NCI-H526 treated with DMSO at 0.1 percent for 48 hours (cell line): ENCODE measurements at regions not wholly inside any gene's neighbourhood (a gene's known extent, or its start where the extent isn't known, plus 50 kb on each side); places are given as distances from the start of the nearest gene placed in this dataset.

Experiments
- DNase-seq: peaks from one replicate; lab custom pipeline; 2025; lab: John Stamatoyannopoulos, UW

DNA sequence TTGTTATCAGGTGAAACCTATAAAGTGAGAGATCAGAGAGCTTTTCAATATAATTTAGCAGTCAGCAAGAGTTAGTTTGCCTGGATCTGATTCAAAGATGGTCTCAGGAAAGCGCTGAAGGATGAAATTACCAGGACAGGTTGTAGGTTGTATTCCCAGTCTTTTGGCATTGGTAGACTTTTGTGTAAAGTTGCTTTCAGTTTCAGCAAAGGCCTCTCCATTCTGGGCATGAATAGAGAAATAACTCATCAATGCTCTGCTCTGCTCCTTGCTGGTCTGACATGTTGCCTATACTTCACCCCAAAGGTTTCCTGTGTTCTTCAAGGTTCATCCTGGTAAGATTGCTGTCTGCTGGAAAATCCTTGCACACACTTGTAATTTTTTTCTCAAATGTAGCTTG is 714.8 kb downstream of the EPM2A start:
- DNase-seq, result no peak

- DNase-seq, result no peak
Measured at GRCh38 chr6:145022199-145022796, 713.0 kb downstream of the EPM2A start.

GRCh38 chr6:145023116-145023726 is 712.1 kb downstream of the EPM2A start:
- DNase-seq, result no peak

DNA sequence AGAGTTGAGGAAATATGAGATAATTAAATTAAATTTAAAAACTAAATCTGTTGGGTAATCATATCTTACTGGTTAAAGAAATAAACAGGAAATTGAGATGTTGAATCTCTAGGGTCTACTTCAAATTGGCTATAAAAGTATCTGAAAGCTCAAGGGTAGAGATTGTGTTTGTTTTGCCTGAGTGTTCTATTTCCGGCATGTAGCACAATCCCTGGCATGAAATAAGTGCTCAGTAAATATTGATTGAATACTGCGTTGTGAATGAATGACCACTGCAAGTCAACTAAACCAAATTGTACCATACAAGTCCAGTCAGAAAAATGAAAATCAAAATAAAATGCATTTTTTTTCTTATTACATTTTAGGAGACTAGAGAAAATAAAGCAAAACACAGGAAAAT is 709.8 kb downstream of the EPM2A start:
- DNase-seq, result no peak

DNA sequence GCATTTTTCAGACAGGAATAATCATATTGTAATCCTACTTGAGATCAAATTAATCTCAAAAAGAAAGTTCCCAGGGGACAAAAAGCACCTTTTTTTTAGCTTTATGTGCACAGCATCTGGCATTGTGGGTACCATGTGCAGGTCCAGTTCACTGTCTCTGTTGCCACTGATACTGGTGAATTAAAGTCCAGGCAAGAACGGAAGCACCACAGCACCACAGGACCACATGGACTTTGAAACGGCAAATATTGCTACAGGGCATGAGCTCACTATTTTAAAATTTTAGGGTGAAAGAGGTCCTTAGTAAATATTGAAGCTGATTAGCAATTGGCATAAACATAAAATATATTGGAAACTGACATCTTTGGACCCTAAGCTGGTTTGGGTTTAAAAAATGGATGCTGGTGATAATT is 709.0 kb downstream of the EPM2A start:
- no peak for DNase-seq

DNA sequence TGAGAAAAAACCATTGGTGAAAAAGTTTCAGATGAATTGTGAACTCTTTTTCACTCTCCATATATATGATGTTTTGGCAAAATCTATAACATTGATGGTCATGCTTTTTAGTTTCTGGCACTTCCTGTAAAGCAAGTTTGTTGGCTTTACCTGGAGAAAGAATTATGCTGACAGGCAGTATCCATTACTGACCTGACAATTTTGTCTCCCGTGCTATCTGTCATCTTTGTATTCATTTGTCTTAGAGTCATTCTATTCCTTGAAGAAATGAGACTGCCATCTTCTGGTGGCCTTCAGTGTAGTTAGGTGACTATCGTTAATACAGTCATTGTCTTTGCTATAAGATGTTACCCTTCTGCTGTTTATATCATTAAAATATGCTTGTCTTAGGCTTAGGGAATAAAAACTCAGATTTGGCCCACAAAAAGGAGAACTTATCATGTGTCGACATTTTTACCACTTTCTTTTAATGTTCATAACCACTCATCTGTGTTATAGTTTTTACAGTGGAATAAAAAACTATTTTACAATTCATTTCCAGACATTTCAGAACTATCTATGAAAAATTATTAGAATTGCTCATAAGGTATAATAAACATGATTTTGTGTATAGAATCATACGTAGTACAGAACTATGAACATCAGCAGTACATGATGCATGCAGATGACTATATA is 707.0 kb downstream of the EPM2A start:
- peak; percentile 17 for DNase-seq

GRCh38 chr6:145031001-145031400 is 704.3 kb downstream of the EPM2A start:
- DNase-seq, result no peak

GRCh38 chr6:145031962-145032361 is 703.4 kb downstream of the EPM2A start:
- DNase-seq, result no peak

- no peak for DNase-seq
Measured at GRCh38 chr6:145032562-145033145, 702.7 kb downstream of the EPM2A start.

GRCh38 chr6:145034664-145035063 is 700.7 kb downstream of the EPM2A start:
- no peak for DNase-seq

DNA sequence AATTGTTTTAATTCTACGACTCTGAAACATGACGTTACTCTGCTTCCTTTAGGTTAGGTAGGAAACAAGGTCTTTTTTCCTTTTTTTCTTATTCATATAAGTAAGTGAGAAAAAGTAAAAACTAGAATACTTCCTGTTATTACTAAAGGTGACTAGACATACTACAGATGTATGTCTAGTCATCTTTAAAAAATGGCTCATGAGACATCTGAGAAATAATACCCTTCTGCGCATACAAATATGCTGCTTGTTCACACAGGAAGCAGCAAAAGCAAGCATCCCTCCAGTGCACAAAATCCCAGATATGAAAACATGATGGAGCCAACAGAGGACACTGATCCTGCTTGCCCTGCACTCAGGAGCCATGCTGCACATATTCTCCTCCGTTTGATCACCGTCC is 699.1 kb downstream of the EPM2A start:
- no peak for DNase-seq

- no peak for DNase-seq
Measured at GRCh38 chr6:145036848-145037567, 698.3 kb downstream of the EPM2A start.

DNA sequence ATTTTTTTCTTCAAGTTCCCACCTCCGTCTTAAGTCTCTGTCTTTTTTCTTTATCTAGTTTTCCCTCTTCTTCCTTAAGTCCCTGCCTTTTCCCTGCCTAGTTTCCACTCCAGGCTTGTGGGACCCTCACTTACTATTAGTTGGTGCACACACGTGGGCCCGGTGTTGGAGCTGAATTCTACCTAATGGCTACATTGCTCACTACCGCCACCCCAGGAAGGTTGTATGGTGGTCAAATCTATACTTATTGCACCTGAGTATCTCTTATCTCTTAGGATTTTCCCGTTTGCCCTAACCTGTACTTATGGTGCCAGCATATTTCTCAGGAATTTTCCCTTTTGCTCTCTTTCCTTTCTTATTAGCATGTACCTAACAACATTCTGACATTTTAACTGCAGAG is 692.8 kb downstream of the EPM2A start:
- no peak for DNase-seq

DNA sequence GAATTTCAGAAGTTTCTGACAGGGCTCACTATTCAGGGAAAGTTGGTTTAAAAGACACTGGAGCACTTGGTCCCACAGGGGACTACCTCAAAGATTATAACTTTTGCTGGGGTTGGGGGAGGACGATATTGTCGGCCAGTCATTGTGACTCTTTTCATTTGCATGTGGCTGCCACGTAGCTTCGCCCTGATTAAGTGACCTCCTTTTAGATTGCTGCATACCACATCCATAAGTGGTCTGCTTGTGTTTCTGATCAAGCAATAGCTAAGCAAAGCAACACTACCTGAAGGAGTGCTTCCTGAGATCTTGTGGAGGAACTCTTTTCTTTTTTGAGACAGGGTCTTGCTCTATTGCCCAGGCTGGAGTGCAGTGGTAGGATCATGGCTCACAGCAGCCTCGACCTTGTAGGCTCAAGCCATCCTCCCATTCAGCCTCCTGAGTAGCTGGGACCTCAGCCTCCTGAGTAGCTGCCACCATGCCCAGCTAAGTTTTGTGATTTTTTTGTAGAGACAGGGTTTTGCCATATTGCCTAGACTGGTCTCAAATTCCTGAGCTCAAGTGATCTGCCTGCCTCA is 691.3 kb downstream of the EPM2A start:
- DNase-seq, result no peak

- DNase-seq, result no peak
Measured at GRCh38 chr6:145044641-145045246, 690.6 kb downstream of the EPM2A start.

DNA sequence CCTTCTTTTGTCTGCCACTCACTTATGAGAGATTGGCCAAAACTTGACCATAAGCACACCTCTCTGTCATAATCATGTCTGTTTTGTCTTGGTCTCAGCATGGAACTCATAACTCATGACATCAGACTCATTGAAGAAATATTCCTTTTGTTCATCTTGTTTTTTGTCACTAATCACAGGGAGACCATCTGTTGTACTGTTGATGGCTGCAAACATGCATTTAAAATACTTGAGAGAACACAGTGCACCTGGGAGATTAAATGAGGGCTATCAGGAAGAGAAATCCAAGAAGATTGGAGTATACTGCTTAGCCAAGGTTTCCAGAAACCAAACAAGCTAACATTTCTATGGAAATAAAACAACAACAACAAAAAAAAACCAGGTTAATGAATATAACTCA is 689.7 kb downstream of the EPM2A start:
- no peak for DNase-seq

DNA sequence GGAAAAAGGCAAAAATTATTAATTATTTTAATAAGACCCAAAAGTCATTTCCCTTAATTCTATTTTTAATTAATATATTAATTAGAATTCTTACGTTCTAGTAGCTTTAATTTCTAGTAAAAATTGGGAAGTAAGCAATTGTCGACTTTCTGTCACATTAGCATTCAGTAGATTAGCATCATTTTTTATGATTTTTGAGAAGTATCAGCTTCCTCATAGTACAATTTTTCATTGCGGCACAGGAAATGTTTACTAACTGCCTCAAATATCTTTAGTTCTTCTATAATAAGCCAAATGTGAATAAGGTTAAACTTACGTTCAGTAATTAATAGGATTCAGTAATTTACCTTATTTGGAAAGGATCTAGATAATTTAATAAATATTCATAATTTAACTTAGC is 687.4 kb downstream of the EPM2A start:
- DNase-seq, result no peak

- DNase-seq, result no peak
Measured at GRCh38 chr6:145051661-145052060, 683.7 kb downstream of the EPM2A start.

GRCh38 chr6:145055567-145055966 is 679.8 kb downstream of the EPM2A start:
- no peak for DNase-seq

DNA sequence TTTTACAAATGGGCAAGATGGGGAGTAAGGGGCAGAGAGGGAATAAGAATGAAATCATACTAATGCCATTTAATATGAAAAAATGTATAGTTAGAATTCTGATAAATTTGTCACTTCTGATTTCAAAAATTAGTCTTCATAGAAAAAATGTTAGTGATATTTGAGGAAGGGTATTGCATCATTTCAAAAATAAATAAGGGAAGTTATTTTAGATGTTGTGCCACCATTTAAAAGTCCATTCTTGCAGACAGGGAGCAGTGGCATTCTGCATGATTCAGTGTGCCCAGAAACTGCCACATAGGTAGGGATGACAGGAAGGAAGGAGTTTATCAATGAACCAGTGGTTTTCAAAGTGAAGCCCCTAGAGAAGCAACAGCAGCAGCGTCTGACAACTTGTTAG is 674.6 kb downstream of the EPM2A start:
- no peak for DNase-seq

DNA sequence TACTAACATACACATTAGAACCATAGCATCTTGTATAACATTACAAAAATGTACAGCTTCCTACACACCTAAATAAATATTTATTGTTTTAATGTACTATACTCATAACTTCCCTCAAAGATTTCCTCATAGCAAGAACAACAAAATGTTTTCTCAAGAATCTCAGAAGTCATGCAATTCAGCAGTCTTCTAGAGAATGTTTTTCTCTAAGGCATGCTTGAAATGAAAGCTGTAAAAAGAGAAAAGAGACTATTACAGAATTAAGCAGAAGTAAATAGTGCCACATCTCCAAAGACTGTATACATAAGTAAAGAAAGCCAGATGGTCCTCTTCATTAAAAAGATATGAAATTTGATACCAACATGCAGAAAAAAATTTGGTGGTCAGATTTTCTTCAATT is 672.2 kb downstream of the EPM2A start:
- no peak for DNase-seq

DNA sequence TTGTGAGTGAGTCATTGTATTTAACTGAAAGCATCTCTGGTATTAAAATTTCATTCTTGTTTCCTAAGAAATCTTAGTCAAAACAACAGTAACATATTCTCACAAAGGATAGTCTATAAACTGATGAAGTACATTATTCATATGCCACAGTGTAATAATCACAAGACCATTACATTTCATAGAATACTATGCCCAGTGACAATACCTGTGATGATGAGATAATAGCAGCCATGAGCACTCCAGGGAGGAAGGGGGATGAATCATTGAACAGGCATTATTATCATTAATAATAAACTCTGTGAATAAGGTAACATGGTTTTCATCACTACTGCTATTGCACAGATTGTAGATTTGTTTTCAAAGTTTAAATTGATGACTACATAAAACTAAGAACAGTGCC is 667.9 kb downstream of the EPM2A start:
- DNase-seq, result no peak
